K562 (cell line): ENCODE measurements at regions not wholly inside any gene's neighbourhood (a gene's known extent, or its start where the extent isn't known, plus 50 kb on each side); places are given as distances from the start of the nearest gene placed in this dataset.

Experiments
- CREM ChIP-seq: IDR thresholded peaks from 2 replicates; pipeline ENCODE4 v1.6.1; 2014; ENCODE audit warnings: antibody characterized with exemption, low read depth
- SIRT6 ChIP-seq: IDR thresholded peaks from one replicate; pipeline ENCODE4 v1.6.1; 2012; ENCODE audit warnings: low read depth, mild to moderate bottlenecking, control low read depth, inconsistent platforms, low read length, moderate library complexity

- no peak for TF ChIP-seq CREM
- TF ChIP-seq SIRT6, result no peak
Measured at GRCh38 chr5:160938532-160938931, 86.5 kb upstream of the ATP10B start.
